SK-N-SH (cell line): ENCODE measurements at regions not wholly inside any gene's neighbourhood (a gene's known extent, or its start where the extent isn't known, plus 50 kb on each side); places are given as distances from the start of the nearest gene placed in this dataset.

Experiments used
- CHD2 ChIP-seq: fragments of 150-350 bp; IDR thresholded peaks from 2 replicates; pipeline ENCODE4 v1.6.1; 2018; ENCODE audit warnings: low read length; ENCODE audit not compliant: partially characterized antibody
- ELF1 ChIP-seq: IDR thresholded peaks from 2 replicates; pipeline ENCODE4 v1.4.0; 2012
- EP300 ChIP-seq, 2 experiments: IDR thresholded peaks; 2 replicates each; pipeline versions ENCODE4 v1.4.0 to v1.6.1; 2012; ENCODE audit warnings: borderline replicate concordance in 1 of 2, low read depth in 1 of 2, low read length in 1 of 2
- FOXJ3 ChIP-seq: sonication (generic); formaldehyde crosslinking; IDR thresholded peaks from 2 replicates; pipeline ENCODE4 v1.5.1; 2020; ENCODE audit warnings: mild to moderate bottlenecking, missing genetic modification reagents
- FOXM1 ChIP-seq: IDR thresholded peaks from 2 replicates; pipeline ENCODE4 v1.4.0; 2012; ENCODE audit warnings: low read depth, mild to moderate bottlenecking
- GABPA ChIP-seq: IDR thresholded peaks from 2 replicates; pipeline ENCODE4 v1.4.0; 2012; ENCODE audit warnings: low read depth, mild to moderate bottlenecking
- POLR2AphosphoS5 ChIP-seq: IDR thresholded peaks from 2 replicates; pipeline ENCODE4 v1.6.1; 2012; ENCODE audit warnings: low read depth, low read length
- RXRA ChIP-seq: IDR thresholded peaks from 2 replicates; pipeline ENCODE4 v1.4.0; 2012; ENCODE audit warnings: low read depth, mild to moderate bottlenecking, borderline replicate concordance
- YY1 ChIP-seq: IDR thresholded peaks from 2 replicates; pipeline ENCODE4 v1.4.0; 2012; ENCODE audit warnings: low read depth, mild to moderate bottlenecking
- TF ChIP-seq, protein P1 (sequence below): fragments of 200-600 bp; sonication (generic); IDR thresholded peaks from 2 replicates; pipeline ENCODE4 v1.6.1; 2017; ENCODE audit warnings: antibody characterized with exemption, mild to moderate bottlenecking, moderate library complexity
- TF ChIP-seq, protein P2 (sequence below): IDR thresholded peaks from 2 replicates; pipeline ENCODE4 v1.6.1; 2012; ENCODE audit warnings: mild to moderate bottlenecking, low read depth, low read length, moderate library complexity
- TF ChIP-seq, protein P3 (sequence below): IDR thresholded peaks from 2 replicates; pipeline ENCODE4 v1.4.0; 2012; ENCODE audit warnings: low read depth
- TF ChIP-seq, protein P4 (sequence below): fragments of 150-350 bp; IDR thresholded peaks from 2 replicates; pipeline ENCODE4 v1.6.1; 2017; ENCODE audit warnings: antibody characterized with exemption, low read length, low read depth, borderline replicate concordance
- TF ChIP-seq, protein P5 (sequence below): IDR thresholded peaks from 2 replicates; pipeline ENCODE4 v1.4.0; 2012; ENCODE audit warnings: low read depth, borderline replicate concordance

DNA sequence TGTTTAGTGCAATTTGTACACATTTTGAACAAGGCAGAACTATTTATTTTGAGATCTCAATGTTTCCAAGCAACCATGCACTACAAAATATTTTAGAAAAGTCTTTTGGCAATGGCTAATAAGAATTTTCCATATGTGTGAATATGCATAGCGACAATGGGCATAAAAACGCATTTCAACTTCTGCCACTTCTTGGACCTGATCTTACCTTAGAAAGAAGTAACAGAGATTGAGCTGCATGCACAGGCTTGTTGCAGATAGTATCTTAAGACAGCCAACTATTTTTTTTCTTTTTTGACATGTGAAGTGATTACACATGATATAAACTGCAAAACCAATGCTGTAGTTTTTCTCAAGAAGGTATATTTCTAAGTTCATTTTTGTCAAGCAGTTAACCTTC is 210.4 kb upstream of the PHACTR1 start:
- TF ChIP-seq, protein P1, sequence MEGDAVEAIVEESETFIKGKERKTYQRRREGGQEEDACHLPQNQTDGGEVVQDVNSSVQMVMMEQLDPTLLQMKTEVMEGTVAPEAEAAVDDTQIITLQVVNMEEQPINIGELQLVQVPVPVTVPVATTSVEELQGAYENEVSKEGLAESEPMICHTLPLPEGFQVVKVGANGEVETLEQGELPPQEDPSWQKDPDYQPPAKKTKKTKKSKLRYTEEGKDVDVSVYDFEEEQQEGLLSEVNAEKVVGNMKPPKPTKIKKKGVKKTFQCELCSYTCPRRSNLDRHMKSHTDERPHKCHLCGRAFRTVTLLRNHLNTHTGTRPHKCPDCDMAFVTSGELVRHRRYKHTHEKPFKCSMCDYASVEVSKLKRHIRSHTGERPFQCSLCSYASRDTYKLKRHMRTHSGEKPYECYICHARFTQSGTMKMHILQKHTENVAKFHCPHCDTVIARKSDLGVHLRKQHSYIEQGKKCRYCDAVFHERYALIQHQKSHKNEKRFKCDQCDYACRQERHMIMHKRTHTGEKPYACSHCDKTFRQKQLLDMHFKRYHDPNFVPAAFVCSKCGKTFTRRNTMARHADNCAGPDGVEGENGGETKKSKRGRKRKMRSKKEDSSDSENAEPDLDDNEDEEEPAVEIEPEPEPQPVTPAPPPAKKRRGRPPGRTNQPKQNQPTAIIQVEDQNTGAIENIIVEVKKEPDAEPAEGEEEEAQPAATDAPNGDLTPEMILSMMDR: no peak
- TF ChIP-seq, protein P2, sequence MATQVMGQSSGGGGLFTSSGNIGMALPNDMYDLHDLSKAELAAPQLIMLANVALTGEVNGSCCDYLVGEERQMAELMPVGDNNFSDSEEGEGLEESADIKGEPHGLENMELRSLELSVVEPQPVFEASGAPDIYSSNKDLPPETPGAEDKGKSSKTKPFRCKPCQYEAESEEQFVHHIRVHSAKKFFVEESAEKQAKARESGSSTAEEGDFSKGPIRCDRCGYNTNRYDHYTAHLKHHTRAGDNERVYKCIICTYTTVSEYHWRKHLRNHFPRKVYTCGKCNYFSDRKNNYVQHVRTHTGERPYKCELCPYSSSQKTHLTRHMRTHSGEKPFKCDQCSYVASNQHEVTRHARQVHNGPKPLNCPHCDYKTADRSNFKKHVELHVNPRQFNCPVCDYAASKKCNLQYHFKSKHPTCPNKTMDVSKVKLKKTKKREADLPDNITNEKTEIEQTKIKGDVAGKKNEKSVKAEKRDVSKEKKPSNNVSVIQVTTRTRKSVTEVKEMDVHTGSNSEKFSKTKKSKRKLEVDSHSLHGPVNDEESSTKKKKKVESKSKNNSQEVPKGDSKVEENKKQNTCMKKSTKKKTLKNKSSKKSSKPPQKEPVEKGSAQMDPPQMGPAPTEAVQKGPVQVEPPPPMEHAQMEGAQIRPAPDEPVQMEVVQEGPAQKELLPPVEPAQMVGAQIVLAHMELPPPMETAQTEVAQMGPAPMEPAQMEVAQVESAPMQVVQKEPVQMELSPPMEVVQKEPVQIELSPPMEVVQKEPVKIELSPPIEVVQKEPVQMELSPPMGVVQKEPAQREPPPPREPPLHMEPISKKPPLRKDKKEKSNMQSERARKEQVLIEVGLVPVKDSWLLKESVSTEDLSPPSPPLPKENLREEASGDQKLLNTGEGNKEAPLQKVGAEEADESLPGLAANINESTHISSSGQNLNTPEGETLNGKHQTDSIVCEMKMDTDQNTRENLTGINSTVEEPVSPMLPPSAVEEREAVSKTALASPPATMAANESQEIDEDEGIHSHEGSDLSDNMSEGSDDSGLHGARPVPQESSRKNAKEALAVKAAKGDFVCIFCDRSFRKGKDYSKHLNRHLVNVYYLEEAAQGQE: no peak
- TF ChIP-seq, protein P3, sequence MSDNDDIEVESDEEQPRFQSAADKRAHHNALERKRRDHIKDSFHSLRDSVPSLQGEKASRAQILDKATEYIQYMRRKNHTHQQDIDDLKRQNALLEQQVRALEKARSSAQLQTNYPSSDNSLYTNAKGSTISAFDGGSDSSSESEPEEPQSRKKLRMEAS: no peak
- no peak for TF ChIP-seq EP300 (IDR thresholded peaks at IDR 0.05; ENCODE audit: borderline replicate concordance in 1 of 2, low read depth in 1 of 2, low read length in 1 of 2)
- TF ChIP-seq, protein P4, sequence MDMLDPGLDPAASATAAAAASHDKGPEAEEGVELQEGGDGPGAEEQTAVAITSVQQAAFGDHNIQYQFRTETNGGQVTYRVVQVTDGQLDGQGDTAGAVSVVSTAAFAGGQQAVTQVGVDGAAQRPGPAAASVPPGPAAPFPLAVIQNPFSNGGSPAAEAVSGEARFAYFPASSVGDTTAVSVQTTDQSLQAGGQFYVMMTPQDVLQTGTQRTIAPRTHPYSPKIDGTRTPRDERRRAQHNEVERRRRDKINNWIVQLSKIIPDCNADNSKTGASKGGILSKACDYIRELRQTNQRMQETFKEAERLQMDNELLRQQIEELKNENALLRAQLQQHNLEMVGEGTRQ: no peak
- TF ChIP-seq, protein P5, sequence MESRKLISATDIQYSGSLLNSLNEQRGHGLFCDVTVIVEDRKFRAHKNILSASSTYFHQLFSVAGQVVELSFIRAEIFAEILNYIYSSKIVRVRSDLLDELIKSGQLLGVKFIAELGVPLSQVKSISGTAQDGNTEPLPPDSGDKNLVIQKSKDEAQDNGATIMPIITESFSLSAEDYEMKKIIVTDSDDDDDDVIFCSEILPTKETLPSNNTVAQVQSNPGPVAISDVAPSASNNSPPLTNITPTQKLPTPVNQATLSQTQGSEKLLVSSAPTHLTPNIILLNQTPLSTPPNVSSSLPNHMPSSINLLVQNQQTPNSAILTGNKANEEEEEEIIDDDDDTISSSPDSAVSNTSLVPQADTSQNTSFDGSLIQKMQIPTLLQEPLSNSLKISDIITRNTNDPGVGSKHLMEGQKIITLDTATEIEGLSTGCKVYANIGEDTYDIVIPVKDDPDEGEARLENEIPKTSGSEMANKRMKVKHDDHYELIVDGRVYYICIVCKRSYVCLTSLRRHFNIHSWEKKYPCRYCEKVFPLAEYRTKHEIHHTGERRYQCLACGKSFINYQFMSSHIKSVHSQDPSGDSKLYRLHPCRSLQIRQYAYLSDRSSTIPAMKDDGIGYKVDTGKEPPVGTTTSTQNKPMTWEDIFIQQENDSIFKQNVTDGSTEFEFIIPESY: no peak
- no peak for TF ChIP-seq YY1
- no peak for TF ChIP-seq POLR2AphosphoS5
- no peak for TF ChIP-seq CHD2
- TF ChIP-seq FOXM1: no peak
- no peak for TF ChIP-seq RXRA
- TF ChIP-seq FOXJ3: no peak
- no peak for TF ChIP-seq ELF1
- TF ChIP-seq GABPA: no peak
